CD8-positive, alpha-beta memory T cell (primary cell): ENCODE measurements at regions not wholly inside any gene's neighbourhood (a gene's known extent, or its start where the extent isn't known, plus 50 kb on each side); places are given as distances from the start of the nearest gene placed in this dataset.

Experiments used
- CTCF ChIA-PET: fragments of 350-600 bp; sonication (Branson Sonifier 250); formaldehyde crosslinking; loops from one replicate; lab custom pipeline; 2021; ENCODE audit warnings: antibody characterized with exemption; lab: Charles Lee
- POLR2A ChIA-PET: fragments of 350-600 bp; sonication (Branson Sonifier 250); formaldehyde crosslinking; loops from one replicate; lab custom pipeline; 2021; ENCODE audit warnings: antibody characterized with exemption; lab: Charles Lee
- DNase-seq, 5 donors: peaks; one replicate each; pipeline versions ENCODE4 v3.0.0 to v3.0.0-alpha.2; 2020 to 2022; ENCODE audit warnings: mixed read lengths in 1 of 5
- H3K27ac ChIP-seq: one replicate; pipeline ENCODE4 v1.7.0; 2013; ENCODE audit warnings: low read depth, mild to moderate bottlenecking, low read length, moderate library complexity
- H3K27me3 ChIP-seq: 2 replicates; pipeline ENCODE4 v1.7.0; 2013; ENCODE audit warnings: low read length, mild to moderate bottlenecking; ENCODE audit not compliant: insufficient read depth, poor library complexity, severe bottlenecking
- H3K36me3 ChIP-seq: 2 replicates; pipeline ENCODE4 v1.7.0; 2013; ENCODE audit warnings: mild to moderate bottlenecking, low read length, moderate library complexity; ENCODE audit not compliant: insufficient read depth
- H3K4me1 ChIP-seq: 2 replicates; pipeline ENCODE4 v1.7.0; 2013; ENCODE audit warnings: mild to moderate bottlenecking, low read length, moderate library complexity; ENCODE audit not compliant: insufficient read depth
- H3K4me3 ChIP-seq: 2 replicates; pipeline ENCODE4 v1.7.0; 2013; ENCODE audit warnings: mild to moderate bottlenecking, low read length
- H3K9me3 ChIP-seq: 2 replicates; pipeline ENCODE4 v1.7.0; 2013; ENCODE audit warnings: mild to moderate bottlenecking, low read length
- H3K27ac Mint-ChIP-seq, 8 donors: one replicate each; pipeline ENCODE4 v1.8.0; 2020 to 2021; ENCODE audit warnings: mixed read lengths in 8 of 8, mild to moderate bottlenecking in 6 of 8, inconsistent platforms in 3 of 8, moderate library complexity in 3 of 8
- H3K27me3 Mint-ChIP-seq, 2 donors: one replicate each; pipeline ENCODE4 v1.8.0; 2020 to 2021; ENCODE audit warnings: mixed read lengths in 2 of 2, mild to moderate bottlenecking in 1 of 2, moderate library complexity in 1 of 2
- H3K36me3 Mint-ChIP-seq, 3 donors: one replicate each; pipeline ENCODE4 v1.8.0; 2020 to 2021; ENCODE audit warnings: mixed read lengths in 3 of 3, inconsistent platforms in 1 of 3, mild to moderate bottlenecking in 1 of 3
- H3K4me1 Mint-ChIP-seq, 3 donors: one replicate each; pipeline ENCODE4 v1.8.0; 2020 to 2021; ENCODE audit warnings: mixed read lengths in 3 of 3, inconsistent platforms in 1 of 3, mild to moderate bottlenecking in 1 of 3
- H3K4me3 Mint-ChIP-seq, 7 donors: one replicate each; pipeline ENCODE4 v1.8.0; 2020 to 2021; ENCODE audit warnings: mixed read lengths in 7 of 7, mild to moderate bottlenecking in 6 of 7, moderate library complexity in 4 of 7, inconsistent platforms in 2 of 7
- H3K9me3 Mint-ChIP-seq, 5 donors: one replicate each; pipeline ENCODE4 v1.8.0; 2020 to 2022; ENCODE audit warnings: mixed read lengths in 5 of 5, mild to moderate bottlenecking in 3 of 5, moderate library complexity in 2 of 5, inconsistent platforms in 1 of 5

GRCh38 chr2:116645155-116645554 lies 1169.3 kb upstream of the DDX18 start:
- Histone ChIP-seq H3K4me3 (no peak overlapping the region), H3K27me3 (no peaks in the 10 kb centered on the region), H3K4me1 (no peaks in the 10 kb centered on the region), H3K27ac (no peak overlapping the region), H3K9me3 (no peaks in the 10 kb centered on the region), H3K36me3 (no peaks in the 10 kb centered on the region)
- no peaks in the 10 kb centered on the region for H3K36me3 Mint-ChIP-seq
- no peak overlapping the region for H3K4me3 Mint-ChIP-seq
- CTCF ChIA-PET, result no interaction called here
- H3K27me3 Mint-ChIP-seq, result no peaks in the 10 kb centered on the region
- peaks cover 2 to 30% (median 11%) of the 10 kb centered on the region in 5 donors for H3K9me3 Mint-ChIP-seq
- H3K4me1 Mint-ChIP-seq, result no peaks in the 10 kb centered on the region
- POLR2A ChIA-PET, result no interaction called here
- no peak for DNase-seq
- no peak overlapping the region for H3K27ac Mint-ChIP-seq

DNA sequence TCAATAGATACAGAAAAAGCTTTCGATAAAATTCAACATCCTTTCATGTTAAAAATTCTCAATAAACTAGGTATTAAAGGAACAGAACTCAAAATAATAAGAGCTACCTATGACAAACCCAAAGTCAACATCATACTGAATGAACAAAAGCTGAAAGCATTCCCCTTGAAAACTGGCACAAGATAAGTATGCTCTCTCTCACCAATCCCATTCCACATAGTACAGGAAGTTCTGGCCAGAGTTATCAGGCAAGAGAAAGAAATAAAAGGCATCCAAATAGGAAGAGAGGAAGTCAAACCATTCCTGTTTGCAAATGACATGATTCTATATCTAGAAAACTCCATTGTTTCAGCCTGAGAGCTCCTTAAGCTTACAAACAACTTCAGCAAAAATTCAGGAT lies 1145.8 kb upstream of the DDX18 start:
- Mint-ChIP-seq H3K36me3 (no peaks in the 10 kb centered on the region), H3K27ac (no peak overlapping the region), H3K4me1 (no peaks in the 10 kb centered on the region), H3K9me3 (peaks cover 5 to 29% (median 14%) of the 10 kb centered on the region in 5 donors), H3K27me3 (no peaks in the 10 kb centered on the region), H3K4me3 (no peak overlapping the region)
- Histone ChIP-seq H3K27ac (no peak overlapping the region), H3K4me3 (no peak overlapping the region), H3K27me3 (no peaks in the 10 kb centered on the region), H3K9me3 (no peaks in the 10 kb centered on the region), H3K4me1 (no peaks in the 10 kb centered on the region), H3K36me3 (no peaks in the 10 kb centered on the region)
- POLR2A ChIA-PET, result no interaction called here
- CTCF ChIA-PET, result no interaction called here
- no peak for DNase-seq

GRCh38 chr2:116669782-116670181 lies 1144.7 kb upstream of the DDX18 start:
- ChIA-PET POLR2A (no interaction called here), CTCF (no interaction called here)
- Mint-ChIP-seq H3K36me3 (no peaks in the 10 kb centered on the region), H3K4me1 (no peaks in the 10 kb centered on the region), H3K9me3 (peaks cover 5 to 24% (median 12%) of the 10 kb centered on the region in 5 donors), H3K27me3 (no peaks in the 10 kb centered on the region), H3K4me3 (no peak overlapping the region), H3K27ac (peak overlapping the region in 1 of 8 donors; percentile 90)
- Histone ChIP-seq H3K27ac (no peak overlapping the region), H3K9me3 (no peaks in the 10 kb centered on the region), H3K4me3 (no peak overlapping the region), H3K36me3 (no peaks in the 10 kb centered on the region), H3K4me1 (no peaks in the 10 kb centered on the region), H3K27me3 (no peaks in the 10 kb centered on the region)
- no peak for DNase-seq

DNA sequence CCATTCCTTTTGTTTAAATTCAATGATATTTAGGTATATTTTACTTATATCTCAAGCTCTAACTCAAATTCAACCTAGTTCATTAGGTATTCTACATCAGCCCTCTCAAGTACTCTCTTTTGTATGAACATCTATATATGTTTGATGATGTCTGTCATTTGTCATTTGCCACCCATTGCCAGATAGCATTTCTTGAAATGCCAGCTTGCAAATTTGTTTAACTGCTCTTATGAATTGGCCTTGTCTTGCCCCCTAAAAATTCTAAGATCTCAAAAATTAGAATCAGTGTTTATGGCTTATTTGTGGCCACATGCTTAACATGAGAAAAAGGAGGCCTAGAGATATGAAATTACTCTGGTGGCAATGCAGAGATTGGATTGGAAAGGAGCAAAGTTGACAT lies 1140.3 kb upstream of the DDX18 start:
- no peak for DNase-seq
- Histone ChIP-seq H3K4me3 (no peak overlapping the region), H3K27ac (no peak overlapping the region), H3K36me3 (no peaks in the 10 kb centered on the region), H3K4me1 (no peaks in the 10 kb centered on the region), H3K9me3 (no peaks in the 10 kb centered on the region), H3K27me3 (no peaks in the 10 kb centered on the region)
- CTCF ChIA-PET, result no interaction called here
- Mint-ChIP-seq H3K36me3 (no peaks in the 10 kb centered on the region), H3K27me3 (no peaks in the 10 kb centered on the region), H3K27ac (no peak overlapping the region), H3K9me3 (peaks cover 13 to 27% (median 15%) of the 10 kb centered on the region in 5 donors), H3K4me1 (no peaks in the 10 kb centered on the region), H3K4me3 (no peak overlapping the region)
- POLR2A ChIA-PET, result no interaction called here

DNA sequence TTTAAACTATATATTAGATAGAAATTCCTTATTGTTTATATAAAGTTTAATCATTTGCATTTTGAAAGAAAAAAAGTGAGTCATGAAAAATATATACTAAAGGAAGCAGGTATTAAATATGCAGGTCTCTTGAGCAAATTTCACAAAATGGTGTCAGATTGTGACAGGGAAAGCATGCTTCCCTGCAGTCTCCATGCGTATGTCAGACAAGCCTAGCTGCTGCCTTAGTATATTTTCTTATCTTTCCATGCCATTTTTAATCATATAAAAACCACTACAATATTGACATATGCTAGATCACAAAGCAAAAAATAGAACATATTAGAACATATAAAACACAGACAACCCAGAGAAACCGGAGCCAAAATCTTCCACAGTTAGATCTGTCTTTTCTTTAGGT lies 1137.7 kb upstream of the DDX18 start:
- Mint-ChIP-seq H3K4me3 (no peak overlapping the region), H3K9me3 (peaks cover 9 to 34% (median 18%) of the 10 kb centered on the region in 5 donors), H3K36me3 (no peaks in the 10 kb centered on the region), H3K27ac (no peak overlapping the region), H3K4me1 (no peaks in the 10 kb centered on the region), H3K27me3 (no peaks in the 10 kb centered on the region)
- Histone ChIP-seq H3K27me3 (no peaks in the 10 kb centered on the region), H3K36me3 (no peaks in the 10 kb centered on the region), H3K4me1 (no peaks in the 10 kb centered on the region), H3K4me3 (no peak overlapping the region), H3K27ac (no peak overlapping the region), H3K9me3 (no peaks in the 10 kb centered on the region)
- DNase-seq, result no peak
- CTCF ChIA-PET, result no interaction called here
- POLR2A ChIA-PET, result no interaction called here

DNA sequence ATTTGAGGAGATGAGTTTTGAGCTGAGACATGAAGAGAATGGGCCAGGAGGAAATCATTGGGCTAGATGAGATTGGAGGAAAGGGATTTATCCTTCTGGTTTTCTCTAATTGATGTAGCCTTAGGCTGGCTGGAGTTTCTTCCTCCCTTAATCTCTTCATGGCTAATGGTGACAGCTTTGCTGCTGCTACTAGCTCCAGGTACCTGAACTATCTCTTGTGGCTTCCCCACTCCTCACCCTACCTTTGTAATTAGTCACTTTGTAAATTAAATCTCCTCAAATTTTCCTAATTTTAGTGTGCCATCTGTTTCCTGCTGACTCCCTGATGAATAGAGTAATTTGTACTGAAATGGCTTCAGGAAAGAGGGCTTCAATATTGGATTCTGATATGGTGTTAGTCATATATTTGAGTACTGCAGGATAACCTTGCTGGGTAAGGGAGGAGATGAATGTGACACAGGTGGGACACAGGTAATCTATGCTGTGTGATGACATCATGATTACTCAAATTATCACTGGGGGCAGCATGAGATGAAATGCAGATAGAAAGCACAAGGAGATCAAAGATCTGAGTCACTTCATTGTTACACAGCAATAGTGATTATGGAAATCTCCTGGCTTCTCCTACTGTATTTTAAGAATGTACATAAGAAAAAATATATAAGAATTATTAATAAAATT lies 1134.1 kb upstream of the DDX18 start:
- H3K27ac Mint-ChIP-seq, result no peak overlapping the region
- no peak overlapping the region for H3K27ac ChIP-seq
- no peaks in the 10 kb centered on the region for H3K4me1 Mint-ChIP-seq
- no peaks in the 10 kb centered on the region for H3K27me3 Mint-ChIP-seq
- no peaks in the 10 kb centered on the region for H3K9me3 ChIP-seq
- POLR2A ChIA-PET, result no interaction called here
- H3K9me3 Mint-ChIP-seq, result peaks cover 9 to 30% (median 16%) of the 10 kb centered on the region in 5 donors
- H3K36me3 Mint-ChIP-seq, result no peaks in the 10 kb centered on the region
- no peaks in the 10 kb centered on the region for H3K4me1 ChIP-seq
- no peak for DNase-seq
- no peaks in the 10 kb centered on the region for H3K27me3 ChIP-seq
- CTCF ChIA-PET, result no interaction called here
- no peaks in the 10 kb centered on the region for H3K36me3 ChIP-seq
- no peak overlapping the region for H3K4me3 ChIP-seq
- H3K4me3 Mint-ChIP-seq, result no peak overlapping the region

GRCh38 chr2:116687371-116687770 lies 1127.1 kb upstream of the DDX18 start:
- peaks cover 0 to 2% of the 10 kb centered on the region in 2 donors for H3K27me3 Mint-ChIP-seq
- H3K9me3 ChIP-seq, result no peaks in the 10 kb centered on the region
- H3K27ac ChIP-seq, result no peak overlapping the region

DNA sequence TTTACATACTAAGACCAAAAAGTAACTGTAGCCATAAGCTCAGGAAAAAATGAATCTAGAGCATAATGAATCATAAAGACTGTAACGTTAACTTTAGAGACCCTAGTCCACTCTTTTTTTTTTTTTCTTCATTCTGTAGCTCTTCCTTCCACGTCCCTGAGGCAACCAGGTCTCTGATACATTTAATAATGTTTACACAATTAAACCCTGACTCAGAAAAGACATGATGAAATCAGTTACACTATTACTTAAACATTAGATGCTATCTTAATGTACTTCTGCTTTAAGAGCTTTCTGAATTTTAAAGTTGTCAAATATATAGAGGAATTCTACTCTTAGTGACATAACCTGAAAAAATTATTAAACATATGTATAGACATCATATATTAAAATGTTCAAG lies 1121.5 kb upstream of the DDX18 start:
- CTCF ChIA-PET, result no interaction called here

More at GRCh38 chr2:116687371-116687770, 1127.1 kb upstream of the DDX18 start:
- Mint-ChIP-seq H3K4me1 (no peaks in the 10 kb centered on the region), H3K4me3 (no peak overlapping the region), H3K9me3 (peaks cover 0 to 27% (median 2%) of the 10 kb centered on the region in 5 donors), H3K36me3 (no peaks in the 10 kb centered on the region), H3K27ac (no peak overlapping the region)
- no peaks in the 10 kb centered on the region for H3K27me3 ChIP-seq
- ChIA-PET CTCF (no interaction called here), POLR2A (no interaction called here)
- no peak for DNase-seq
- no peaks in the 10 kb centered on the region for H3K36me3 ChIP-seq
- H3K4me1 ChIP-seq, result no peaks in the 10 kb centered on the region
- no peak overlapping the region for H3K4me3 ChIP-seq

More for the DNA sequence above, 1121.5 kb upstream of the DDX18 start:
- no peaks in the 10 kb centered on the region for H3K36me3 Mint-ChIP-seq
- DNase-seq, result no peak
- POLR2A ChIA-PET, result no interaction called here
- H3K27me3 ChIP-seq, result no peaks in the 10 kb centered on the region
- H3K4me1 Mint-ChIP-seq, result no peaks in the 10 kb centered on the region
- no peaks in the 10 kb centered on the region for H3K27me3 Mint-ChIP-seq
- H3K27ac ChIP-seq, result no peak overlapping the region
- peaks cover 0 to 15% (median 2%) of the 10 kb centered on the region in 5 donors for H3K9me3 Mint-ChIP-seq
- H3K36me3 ChIP-seq, result no peaks in the 10 kb centered on the region
- no peak overlapping the region for H3K4me3 Mint-ChIP-seq
- H3K4me3 ChIP-seq, result no peak overlapping the region
- no peaks in the 10 kb centered on the region for H3K4me1 ChIP-seq
- no peak overlapping the region for H3K27ac Mint-ChIP-seq
- no peaks in the 10 kb centered on the region for H3K9me3 ChIP-seq
